Spleen (tissue), 7 donors: ENCODE measurements at regions not wholly inside any gene's neighbourhood (a gene's known extent, or its start where the extent isn't known, plus 50 kb on each side); places are given as distances from the start of the nearest gene placed in this dataset.

Source experiments
- CTCF ChIP-seq, 11 experiments: fragments of 200-600 bp in 7 of 11; fragments of 450-650 bp in 4 of 11; sonication (generic) in 4 of 11; IDR thresholded peaks in 8 of 11; conservative IDR thresholded peaks in 3 of 11; 1 replicate in 7 of 11; 2 replicates in 4 of 11; pipeline versions ENCODE4 v1.4.0 to v1.8.0; 2016 to 2021; ENCODE audit warnings: antibody characterized with exemption in 11 of 11, inconsistent platforms in 4 of 11, mild to moderate bottlenecking in 1 of 11
- POLR2A ChIP-seq, 3 donors: fragments of 450-650 bp; IDR thresholded peaks; one replicate each; pipeline ENCODE4 v1.5.1; 2017; ENCODE audit warnings: antibody characterized with exemption in 3 of 3, mild to moderate bottlenecking in 1 of 3
- POLR2AphosphoS5 ChIP-seq, 3 donors: sonication (generic); formaldehyde crosslinking; IDR thresholded peaks; one replicate each; pipeline ENCODE4 v1.5.1; 2017; ENCODE audit warnings: antibody characterized with exemption in 3 of 3
- donor health status: DM: no; HTN: no; CAD: no; lungs with moderate emphysema.
- donor health status: DM: no; HTN: no; CAD: no.
- donor health status: DM: no; HTN: no; CAD: no.

DNA sequence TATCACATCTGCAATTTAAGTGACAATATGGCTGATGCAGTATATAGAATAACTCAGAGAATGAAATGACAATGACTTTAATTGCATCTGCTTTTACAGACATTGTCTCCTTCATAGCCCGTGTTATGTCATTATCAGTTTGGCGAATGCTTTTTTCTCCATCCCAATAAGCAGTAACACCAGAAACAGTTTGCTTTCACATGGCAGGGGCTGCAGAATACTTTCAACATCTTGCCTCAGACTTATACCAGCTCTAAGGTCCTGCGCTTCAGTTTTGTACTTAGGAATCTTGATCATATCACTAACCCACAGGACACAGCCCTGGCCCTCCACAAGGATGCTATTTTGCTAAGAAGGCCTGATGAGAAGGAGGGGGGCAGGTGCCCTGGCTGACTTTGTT lies 49.9 kb upstream of the SPESP1 start:
- no peak for TF ChIP-seq CTCF (IDR thresholded peaks at IDR 0.05 in 8 of 11, conservative IDR thresholded peaks at IDR 0.05 in 3 of 11)
- TF ChIP-seq POLR2A (IDR thresholded peaks at IDR 0.05), result no peak
- TF ChIP-seq POLR2AphosphoS5 (IDR thresholded peaks at IDR 0.05), result no peak
